ENCODE measurements at regions not wholly inside any gene's neighbourhood (a gene's known extent, or its start where the extent isn't known, plus 50 kb on each side); places are given as distances from the start of the nearest gene placed in this dataset.
A peak's percentile ranks its signal among the peaks of the same experiment; 100 is the strongest.

DNA sequence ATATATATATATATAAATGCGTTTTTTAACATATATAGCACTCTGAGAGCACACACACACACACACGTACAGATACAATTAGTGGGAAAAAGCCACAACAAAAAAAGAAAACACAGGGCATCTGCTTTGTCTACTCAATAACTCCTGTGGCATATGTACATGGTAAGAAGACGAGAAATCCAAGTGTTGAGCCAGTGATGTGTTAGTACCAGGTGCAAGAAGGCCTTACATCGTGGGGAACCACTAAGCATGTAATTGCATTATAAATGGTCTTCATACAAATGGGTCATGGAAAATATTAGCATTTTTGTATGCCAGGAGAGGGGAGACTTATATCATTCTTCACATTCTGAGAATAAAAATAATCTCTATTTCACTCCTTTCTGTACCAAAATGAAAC, 62.7 kb upstream of the FAM47B start:
- DNase-seq (ENCODE audit: extremely low read depth, low read depth), result no peak
- H3K4me3 ChIP-seq (replicated peaks; ENCODE audit: low read depth, low read length), result no peak overlapping the region
- TF ChIP-seq, protein P1, sequence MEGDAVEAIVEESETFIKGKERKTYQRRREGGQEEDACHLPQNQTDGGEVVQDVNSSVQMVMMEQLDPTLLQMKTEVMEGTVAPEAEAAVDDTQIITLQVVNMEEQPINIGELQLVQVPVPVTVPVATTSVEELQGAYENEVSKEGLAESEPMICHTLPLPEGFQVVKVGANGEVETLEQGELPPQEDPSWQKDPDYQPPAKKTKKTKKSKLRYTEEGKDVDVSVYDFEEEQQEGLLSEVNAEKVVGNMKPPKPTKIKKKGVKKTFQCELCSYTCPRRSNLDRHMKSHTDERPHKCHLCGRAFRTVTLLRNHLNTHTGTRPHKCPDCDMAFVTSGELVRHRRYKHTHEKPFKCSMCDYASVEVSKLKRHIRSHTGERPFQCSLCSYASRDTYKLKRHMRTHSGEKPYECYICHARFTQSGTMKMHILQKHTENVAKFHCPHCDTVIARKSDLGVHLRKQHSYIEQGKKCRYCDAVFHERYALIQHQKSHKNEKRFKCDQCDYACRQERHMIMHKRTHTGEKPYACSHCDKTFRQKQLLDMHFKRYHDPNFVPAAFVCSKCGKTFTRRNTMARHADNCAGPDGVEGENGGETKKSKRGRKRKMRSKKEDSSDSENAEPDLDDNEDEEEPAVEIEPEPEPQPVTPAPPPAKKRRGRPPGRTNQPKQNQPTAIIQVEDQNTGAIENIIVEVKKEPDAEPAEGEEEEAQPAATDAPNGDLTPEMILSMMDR (IDR thresholded peaks at IDR 0.05; ENCODE audit: low read depth, low read length, missing control alignments), result no peak

DNA sequence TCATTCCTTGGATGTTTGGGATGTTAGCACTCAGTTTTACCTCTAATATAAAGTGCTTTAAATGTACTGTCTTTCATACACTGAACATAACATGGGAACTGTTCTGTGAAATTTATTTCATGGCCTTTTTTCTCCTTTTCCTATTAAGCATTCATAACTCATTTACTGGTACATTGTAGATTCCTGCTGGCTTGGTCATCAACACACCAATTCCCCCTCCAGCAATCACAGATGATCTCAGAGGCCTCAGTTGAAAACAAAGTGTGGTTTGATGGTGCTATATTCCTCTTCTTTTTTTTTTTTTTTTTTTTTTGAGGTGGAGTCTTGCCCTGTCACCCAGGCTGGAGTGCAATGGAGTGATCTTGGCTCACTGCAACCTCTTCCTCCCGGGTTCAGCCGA, 61.9 kb upstream of the FAM47B start:
- TF ChIP-seq, protein P1 (IDR thresholded peaks at IDR 0.05; ENCODE audit: low read depth, low read length, missing control alignments), result no peak
- no peak for DNase-seq (ENCODE audit: extremely low read depth, low read depth)
- no peak overlapping the region for H3K4me3 ChIP-seq (replicated peaks; ENCODE audit: low read depth, low read length)

DNA sequence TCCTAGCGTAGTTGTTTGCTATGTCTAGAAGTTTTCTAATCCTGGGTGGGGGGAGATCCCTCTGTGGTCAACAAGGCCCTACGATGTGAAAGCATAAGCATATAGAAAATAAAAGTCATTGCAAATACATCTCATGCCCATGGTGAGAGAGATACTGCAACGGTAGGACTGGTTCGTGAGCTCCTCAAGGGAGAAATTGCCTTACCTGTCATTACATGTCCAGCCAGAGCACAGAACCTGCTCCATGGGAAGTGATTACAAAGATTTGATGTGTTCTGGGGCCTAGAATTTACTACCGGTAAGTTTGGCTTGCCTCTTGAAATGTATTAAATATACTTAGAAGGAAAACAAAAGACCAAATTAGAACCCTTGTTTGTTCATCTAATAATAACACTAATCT, 60.9 kb upstream of the FAM47B start:
- TF ChIP-seq, protein P1 (IDR thresholded peaks at IDR 0.05; ENCODE audit: low read depth, low read length, missing control alignments), result no peak
- H3K4me3 ChIP-seq (replicated peaks; ENCODE audit: low read depth, low read length), result no peak overlapping the region
- no peak for DNase-seq (ENCODE audit: extremely low read depth, low read depth)

DNA sequence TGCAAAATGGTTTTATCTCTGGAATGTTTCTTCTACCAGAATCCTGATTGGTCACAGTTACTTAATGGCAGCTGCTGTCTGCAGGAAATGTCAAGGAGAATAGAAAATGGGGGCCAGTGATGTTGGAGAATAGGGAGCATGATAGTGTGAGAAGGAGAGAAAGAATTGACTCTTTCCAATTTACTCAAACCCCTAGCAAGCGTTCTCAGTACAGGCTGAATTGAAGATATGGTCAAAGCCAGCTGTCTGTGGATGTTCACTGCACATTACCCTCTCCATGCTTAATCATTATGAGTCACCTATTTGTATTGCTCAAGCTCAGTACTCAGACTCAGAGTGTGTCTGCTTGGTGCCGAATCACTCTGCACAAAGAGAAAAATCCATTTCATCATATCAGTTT, 57.8 kb upstream of the FAM47B start:
- peak; percentile 22 for DNase-seq (ENCODE audit: extremely low read depth, low read depth)
- no peak overlapping the region for H3K4me3 ChIP-seq (replicated peaks; ENCODE audit: low read depth, low read length)
- TF ChIP-seq, protein P1 (IDR thresholded peaks at IDR 0.05; ENCODE audit: low read depth, low read length, missing control alignments), result no peak

DNA sequence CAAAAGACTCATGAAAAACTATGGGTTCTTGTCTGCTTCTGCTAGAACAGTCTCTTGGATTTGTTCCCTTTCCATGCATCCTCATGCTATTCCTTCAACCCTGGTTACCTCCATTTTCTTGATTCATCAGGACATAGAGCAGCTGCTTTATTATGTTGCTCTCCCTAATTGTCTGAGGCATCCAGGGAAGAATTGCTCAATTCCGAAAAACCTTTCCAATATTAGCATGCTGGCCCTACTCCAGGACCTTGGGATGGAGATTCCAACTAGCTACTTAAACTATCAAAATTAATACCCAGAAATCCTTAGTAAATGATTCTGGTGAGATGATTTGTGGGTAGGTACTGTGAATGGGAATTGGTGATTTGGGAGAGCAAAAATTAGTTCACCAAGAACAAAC, 56.6 kb upstream of the FAM47B start:
- TF ChIP-seq, protein P1 (IDR thresholded peaks at IDR 0.05; ENCODE audit: low read depth, low read length, missing control alignments), result no peak
- no peak overlapping the region for H3K4me3 ChIP-seq (replicated peaks; ENCODE audit: low read depth, low read length)
- no peak for DNase-seq (ENCODE audit: extremely low read depth, low read depth)

DNA sequence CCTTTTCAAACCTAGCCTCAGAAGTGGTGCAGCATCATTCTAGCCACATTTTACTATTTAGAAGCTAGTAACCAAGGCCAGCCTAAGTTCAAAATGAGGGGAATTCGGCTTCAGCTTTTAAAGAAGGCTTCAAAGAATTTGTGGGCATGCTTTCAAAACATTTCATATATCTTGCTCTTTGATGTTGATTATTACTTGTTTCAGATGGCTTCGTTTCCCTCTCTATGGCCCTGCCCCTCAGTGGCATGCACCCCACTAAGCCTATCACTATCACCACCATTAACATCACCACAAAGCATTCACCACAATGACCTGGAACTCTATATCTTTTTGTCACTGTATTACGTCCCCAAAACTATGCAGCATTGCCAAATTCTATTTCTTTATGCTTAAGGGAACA, 51.2 kb upstream of the FAM47B start:
- TF ChIP-seq, protein P1 (IDR thresholded peaks at IDR 0.05; ENCODE audit: low read depth, low read length, missing control alignments), result no peak
- no peak for DNase-seq (ENCODE audit: extremely low read depth, low read depth)
- H3K4me3 ChIP-seq (replicated peaks; ENCODE audit: low read depth, low read length), result no peak overlapping the region

Measured in HFF-Myc (cell line).